ENCODE measurements at regions not wholly inside any gene's neighbourhood (a gene's known extent, or its start where the extent isn't known, plus 50 kb on each side); places are given as distances from the start of the nearest gene placed in this dataset.

- TF ChIP-seq POLR2A (IDR thresholded peaks at IDR 0.05) (no peak), CTCF (IDR thresholded peaks at IDR 0.05) (no peak)
These were observed 185.7 kb upstream of the CRIM1 start for GRCh38 chr2:36169843-36170242.
